GM12878 (cell line): ENCODE measurements at regions not wholly inside any gene's neighbourhood (a gene's known extent, or its start where the extent isn't known, plus 50 kb on each side); places are given as distances from the start of the nearest gene placed in this dataset.

Experiments
- ATAC-seq: fragments of 200-7000 bp; cut with Tn5 transposase; 3 replicates; pipeline ENCODE4 v1.9.1; 2020; ENCODE audit warnings: mild to moderate bottlenecking, moderate library complexity
- BruUV-seq: library from RNA; stranded (reverse); fragments of 400-500 nt; replicated peaks from 2 replicates; lab custom pipeline; 2021; lab: Mats Ljungman, UMichigan
- CTCF ChIA-PET: fragments of 300-600 bp; sonication (Branson Sonifier 250); formaldehyde crosslinking; extraction: SDS; loops from one replicate; lab custom pipeline; 2021; ENCODE audit warnings: inconsistent platforms; lab: Yijun Ruan, JAX
- POLR2A ChIA-PET: fragments of 350-600 bp; formaldehyde crosslinking; extraction: SDS; loops from one replicate; lab custom pipeline; 2021; ENCODE audit warnings: inconsistent platforms; lab: Charles Lee
- RAD21 ChIA-PET: fragments of 300-600 bp; sonication (Branson Sonifier 250); formaldehyde crosslinking; loops from one replicate; lab custom pipeline; 2023; ENCODE audit warnings: antibody characterized with exemption; ENCODE audit not compliant: unreplicated experiment; lab: Charles Lee
- SMC1A ChIA-PET: fragments of 300-600 bp; sonication (Branson Sonifier 250); formaldehyde crosslinking; loops from one replicate; lab custom pipeline; 2023; ENCODE audit not compliant: unreplicated experiment, uncharacterized antibody; lab: Charles Lee
- DNase-seq: peaks from one replicate; pipeline ENCODE4 v3.0.0-alpha.2; 2011; ENCODE audit warnings: low read depth, low spot score
- FAIRE-seq: peaks from 3 replicates; lab custom pipeline; 2011; peaks lifted over from hg19 to GRCh38; lab: Jason Lieb, UNC
- H2AFZ ChIP-seq: 2 replicates; pipeline ENCODE4 v1.6.0; 2011; ENCODE audit warnings: low read depth, low read length, control low read depth; ENCODE audit not compliant: control insufficient read depth
- H3K27ac ChIP-seq: 2 replicates; pipeline ENCODE4 v1.5.1; 2011; ENCODE audit warnings: control low read depth; ENCODE audit not compliant: control insufficient read depth, insufficient read depth
- H3K27me3 ChIP-seq, 2 experiments: replicated peaks in 1 of 2; 2 replicates each; pipeline versions ENCODE4 v1.6.0 to v1.6.1; 2011; ENCODE audit warnings: low read length in 1 of 2; ENCODE audit not compliant: control insufficient read depth in 2 of 2, insufficient read depth in 2 of 2
- H3K36me3 ChIP-seq, 2 experiments: 2 replicates each; pipeline ENCODE4 v1.5.1; 2011; ENCODE audit warnings: low read length in 1 of 2; ENCODE audit not compliant: control insufficient read depth in 2 of 2, insufficient read depth in 2 of 2
- H3K4me1 ChIP-seq: 2 replicates; pipeline ENCODE4 v1.6.1; 2011; ENCODE audit warnings: mild to moderate bottlenecking, low read length, moderate library complexity, mixed read lengths; ENCODE audit not compliant: control insufficient read depth, insufficient read depth
- H3K4me2 ChIP-seq: 2 replicates; pipeline ENCODE4 v1.6.0; 2011; ENCODE audit warnings: control low read depth; ENCODE audit not compliant: control insufficient read depth, insufficient read depth
- H3K4me3 ChIP-seq: fragments of 200-600 bp; sonication (generic); 2 replicates; pipeline ENCODE4 v1.5.1; 2016
- H3K79me2 ChIP-seq: 2 replicates; pipeline ENCODE4 v1.6.0; 2011; ENCODE audit warnings: low read length; ENCODE audit not compliant: control insufficient read depth, insufficient read depth
- H3K9ac ChIP-seq: 2 replicates; pipeline ENCODE4 v1.8.0; 2011; ENCODE audit warnings: low read length, control low read depth, mixed read lengths; ENCODE audit not compliant: control insufficient read depth, insufficient read depth
- H3K9me3 ChIP-seq: replicated peaks from 3 replicates; pipeline ENCODE4 v1.5.1; 2011; ENCODE audit warnings: mild to moderate bottlenecking, low read length; ENCODE audit not compliant: control insufficient read depth, insufficient read depth
- H4K20me1 ChIP-seq: 2 replicates; pipeline ENCODE4 v1.6.0; 2011; ENCODE audit not compliant: control insufficient read depth, insufficient read depth
- FOXM1 ChIP-seq: IDR thresholded peaks from 2 replicates; pipeline ENCODE4 v1.6.1; 2012; ENCODE audit warnings: low read depth, mild to moderate bottlenecking, inconsistent platforms, low read length, moderate library complexity
- IRF3 ChIP-seq: fragments of 450-650 bp; IDR thresholded peaks from 2 replicates; pipeline ENCODE4 v1.6.1; 2014; ENCODE audit warnings: mild to moderate bottlenecking
- JUND ChIP-seq: IDR thresholded peaks from 2 replicates; pipeline ENCODE4 v1.6.1; 2012; ENCODE audit warnings: low read depth, mild to moderate bottlenecking, low read length, improper control_type of control experiment, moderate library complexity
- LARP7 ChIP-seq: fragments of 450-650 bp; IDR thresholded peaks from 2 replicates; pipeline ENCODE4 v1.6.1; 2017; ENCODE audit warnings: mild to moderate bottlenecking
- NR2C1 ChIP-seq: fragments of 450-650 bp; IDR thresholded peaks from 2 replicates; pipeline ENCODE4 v1.6.1; 2017; ENCODE audit warnings: antibody characterized with exemption, mild to moderate bottlenecking, moderate library complexity
- NR2C2 ChIP-seq: IDR thresholded peaks from 2 replicates; pipeline ENCODE4 v1.6.1; 2011; ENCODE audit warnings: borderline replicate concordance, low read depth; ENCODE audit not compliant: control insufficient read depth, insufficient read length
- RB1 ChIP-seq: fragments of 450-650 bp; formaldehyde crosslinking; IDR thresholded peaks from 2 replicates; pipeline ENCODE4 v1.6.1; 2017; ENCODE audit warnings: mild to moderate bottlenecking, borderline replicate concordance
- SUPT20H ChIP-seq: IDR thresholded peaks from 2 replicates; pipeline ENCODE4 v1.6.1; 2011; ENCODE audit warnings: low read depth, mild to moderate bottlenecking, low read length, moderate library complexity, borderline replicate concordance; ENCODE audit not compliant: control insufficient read depth
- ZNF24 ChIP-seq: fragments of 450-650 bp; IDR thresholded peaks from 2 replicates; pipeline ENCODE4 v1.6.1; 2017; ENCODE audit warnings: antibody characterized with exemption, mild to moderate bottlenecking
- ZNF274 ChIP-seq: IDR thresholded peaks from one replicate; pipeline ENCODE4 v1.8.0; 2011; ENCODE audit not compliant: insufficient read length, insufficient read depth
- WGBS: methylation state at CpG from one replicate; pipeline ENCODE4 v1.1.6; 2016; ENCODE audit warnings: low lambda C conversion rate; ENCODE audit not compliant: insufficient replicate concordance, insufficient coverage; ENCODE audit errors: missing lambda C conversion rate; 5-methylcytosine and 5-hydroxymethylcytosine counted together
- in situ Hi-C: fragments of 300-500 bp; cut with MboI; formaldehyde crosslinking; loops from 9 replicates; pipeline ENCODE4 v1.14.3; 2018; ENCODE audit warnings: mixed read lengths
- intact Hi-C: fragments of 100-400 bp; cut with micrococcal nuclease; formaldehyde crosslinking; loops from one replicate; pipeline ENCODE4 v1.14.2; 2022; ENCODE audit not compliant: unreplicated experiment
- TF ChIP-seq, protein P1 (sequence below): fragments of 450-650 bp; formaldehyde crosslinking; IDR thresholded peaks from 2 replicates; pipeline ENCODE4 v1.5.0; 2022; ENCODE audit warnings: mild to moderate bottlenecking, missing genetic modification characterization
- TF ChIP-seq, protein P2 (sequence below), 3 experiments: IDR thresholded peaks in 2 of 3; conservative IDR thresholded peaks in 1 of 3; 2 replicates each; pipeline ENCODE4 v1.5.1; 2011; ENCODE audit warnings: low read depth in 3 of 3, low read length in 3 of 3, mild to moderate bottlenecking in 3 of 3, control low read depth in 2 of 3, moderate library complexity in 2 of 3, inconsistent platforms in 1 of 3, mixed read lengths in 1 of 3; ENCODE audit not compliant: control insufficient read depth in 2 of 3, insufficient read depth in 1 of 3; ENCODE audit errors: extremely low read depth in 1 of 3
- TF ChIP-seq, protein P3 (sequence below): fragments of 450-650 bp; IDR thresholded peaks from 2 replicates; pipeline ENCODE4 v1.6.1; 2017; ENCODE audit warnings: low read depth, mild to moderate bottlenecking, moderate library complexity

- Histone ChIP-seq H3K79me2 (no peaks in the 10 kb centered on the region), H3K4me1 (no peaks in the 10 kb centered on the region), H3K4me3 (no peak overlapping the region), H3K9me3 (no peaks in the 10 kb centered on the region), H3K4me2 (no peak overlapping the region), H4K20me1 (no peaks in the 10 kb centered on the region), H3K27ac (no peak overlapping the region), H2AFZ (no peak overlapping the region), H3K36me3 (no peaks in the 10 kb centered on the region), H3K27me3 (no peaks in the 10 kb centered on the region; a peak in 1 of 4 replicates), H3K9ac (no peak overlapping the region)
- BruUV-seq = no TSS peak
- CTCF ChIA-PET = no interaction called here
- SMC1A ChIA-PET = interaction anchor here (0.5 to 1.4 kb wide), 3 partner anchors 9 to 531 kb away, joined by 3 read pairs; no protein-coding TSS in a partner anchor
- FAIRE-seq (no peak), ATAC-seq (no peak; the same call in 2 of the 3 replicates), DNase-seq (no peak)
- in situ Hi-C loops (no loop called here), intact Hi-C loops (no loop called here)
- RAD21 ChIA-PET = no interaction called here
- 47% methylated on average over 4 of the region's 4 CpGs for WGBS
- POLR2A ChIA-PET = no interaction called here
- TF ChIP-seq JUND (no peak), NR2C2 (no peak), FOXM1 (no peak), ZNF24 (no peak), RB1 (no peak), LARP7 (no peak), NR2C1 (no peak), IRF3 (no peak), ZNF274 (no peak), SUPT20H (no peak)
- TF ChIP-seq, protein P1, sequence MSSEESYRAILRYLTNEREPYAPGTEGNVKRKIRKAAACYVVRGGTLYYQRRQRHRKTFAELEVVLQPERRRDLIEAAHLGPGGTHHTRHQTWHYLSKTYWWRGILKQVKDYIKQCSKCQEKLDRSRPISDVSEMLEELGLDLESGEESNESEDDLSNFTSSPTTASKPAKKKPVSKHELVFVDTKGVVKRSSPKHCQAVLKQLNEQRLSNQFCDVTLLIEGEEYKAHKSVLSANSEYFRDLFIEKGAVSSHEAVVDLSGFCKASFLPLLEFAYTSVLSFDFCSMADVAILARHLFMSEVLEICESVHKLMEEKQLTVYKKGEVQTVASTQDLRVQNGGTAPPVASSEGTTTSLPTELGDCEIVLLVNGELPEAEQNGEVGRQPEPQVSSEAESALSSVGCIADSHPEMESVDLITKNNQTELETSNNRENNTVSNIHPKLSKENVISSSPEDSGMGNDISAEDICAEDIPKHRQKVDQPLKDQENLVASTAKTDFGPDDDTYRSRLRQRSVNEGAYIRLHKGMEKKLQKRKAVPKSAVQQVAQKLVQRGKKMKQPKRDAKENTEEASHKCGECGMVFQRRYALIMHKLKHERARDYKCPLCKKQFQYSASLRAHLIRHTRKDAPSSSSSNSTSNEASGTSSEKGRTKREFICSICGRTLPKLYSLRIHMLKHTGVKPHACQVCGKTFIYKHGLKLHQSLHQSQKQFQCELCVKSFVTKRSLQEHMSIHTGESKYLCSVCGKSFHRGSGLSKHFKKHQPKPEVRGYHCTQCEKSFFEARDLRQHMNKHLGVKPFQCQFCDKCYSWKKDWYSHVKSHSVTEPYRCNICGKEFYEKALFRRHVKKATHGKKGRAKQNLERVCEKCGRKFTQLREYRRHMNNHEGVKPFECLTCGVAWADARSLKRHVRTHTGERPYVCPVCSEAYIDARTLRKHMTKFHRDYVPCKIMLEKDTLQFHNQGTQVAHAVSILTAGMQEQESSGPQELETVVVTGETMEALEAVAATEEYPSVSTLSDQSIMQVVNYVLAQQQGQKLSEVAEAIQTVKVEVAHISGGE (CRISPR knock-in tag) = no peak
- TF ChIP-seq, protein P2, sequence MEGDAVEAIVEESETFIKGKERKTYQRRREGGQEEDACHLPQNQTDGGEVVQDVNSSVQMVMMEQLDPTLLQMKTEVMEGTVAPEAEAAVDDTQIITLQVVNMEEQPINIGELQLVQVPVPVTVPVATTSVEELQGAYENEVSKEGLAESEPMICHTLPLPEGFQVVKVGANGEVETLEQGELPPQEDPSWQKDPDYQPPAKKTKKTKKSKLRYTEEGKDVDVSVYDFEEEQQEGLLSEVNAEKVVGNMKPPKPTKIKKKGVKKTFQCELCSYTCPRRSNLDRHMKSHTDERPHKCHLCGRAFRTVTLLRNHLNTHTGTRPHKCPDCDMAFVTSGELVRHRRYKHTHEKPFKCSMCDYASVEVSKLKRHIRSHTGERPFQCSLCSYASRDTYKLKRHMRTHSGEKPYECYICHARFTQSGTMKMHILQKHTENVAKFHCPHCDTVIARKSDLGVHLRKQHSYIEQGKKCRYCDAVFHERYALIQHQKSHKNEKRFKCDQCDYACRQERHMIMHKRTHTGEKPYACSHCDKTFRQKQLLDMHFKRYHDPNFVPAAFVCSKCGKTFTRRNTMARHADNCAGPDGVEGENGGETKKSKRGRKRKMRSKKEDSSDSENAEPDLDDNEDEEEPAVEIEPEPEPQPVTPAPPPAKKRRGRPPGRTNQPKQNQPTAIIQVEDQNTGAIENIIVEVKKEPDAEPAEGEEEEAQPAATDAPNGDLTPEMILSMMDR (IDR thresholded peaks at IDR 0.05 in 2 of 3, conservative IDR thresholded peaks at IDR 0.05 in 1 of 3; ENCODE audit: control insufficient read depth in 2 of 3, extremely low read depth in 1 of 3, insufficient read depth in 1 of 3, low read depth in 3 of 3, low read length in 3 of 3) = no peak
- TF ChIP-seq, protein P3, sequence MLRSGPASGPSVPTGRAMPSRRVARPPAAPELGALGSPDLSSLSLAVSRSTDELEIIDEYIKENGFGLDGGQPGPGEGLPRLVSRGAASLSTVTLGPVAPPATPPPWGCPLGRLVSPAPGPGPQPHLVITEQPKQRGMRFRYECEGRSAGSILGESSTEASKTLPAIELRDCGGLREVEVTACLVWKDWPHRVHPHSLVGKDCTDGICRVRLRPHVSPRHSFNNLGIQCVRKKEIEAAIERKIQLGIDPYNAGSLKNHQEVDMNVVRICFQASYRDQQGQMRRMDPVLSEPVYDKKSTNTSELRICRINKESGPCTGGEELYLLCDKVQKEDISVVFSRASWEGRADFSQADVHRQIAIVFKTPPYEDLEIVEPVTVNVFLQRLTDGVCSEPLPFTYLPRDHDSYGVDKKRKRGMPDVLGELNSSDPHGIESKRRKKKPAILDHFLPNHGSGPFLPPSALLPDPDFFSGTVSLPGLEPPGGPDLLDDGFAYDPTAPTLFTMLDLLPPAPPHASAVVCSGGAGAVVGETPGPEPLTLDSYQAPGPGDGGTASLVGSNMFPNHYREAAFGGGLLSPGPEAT = no peak
Measured at GRCh38 chr1:167156466-167156865, 62.6 kb downstream of the STYXL2 start.
